ENCODE measurements at regions not wholly inside any gene's neighbourhood (a gene's known extent, or its start where the extent isn't known, plus 50 kb on each side); places are given as distances from the start of the nearest gene placed in this dataset.

GRCh38 chrY:7979770-7980169 is 1068.2 kb upstream of the AMELY start:
- no peak for DNase-seq (ENCODE audit: low spot score)

DNA sequence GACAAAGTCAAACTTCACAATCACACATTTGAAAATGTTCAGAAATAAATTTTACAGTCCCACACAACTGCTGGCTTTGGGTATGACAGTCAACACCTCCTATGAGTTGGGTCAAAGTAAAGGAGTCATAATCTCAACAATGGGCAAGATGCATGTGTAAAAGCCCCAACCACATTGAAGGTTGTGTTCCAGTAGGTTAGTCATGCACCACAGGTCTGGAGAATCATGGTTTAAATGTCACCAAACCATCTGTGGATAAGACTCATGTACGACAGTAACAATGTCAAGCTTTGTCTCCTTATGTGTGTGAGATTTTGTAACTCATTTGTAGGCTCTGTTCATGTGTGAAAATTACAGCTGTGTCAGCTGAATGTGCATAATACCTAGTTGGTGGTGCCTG is 1065.7 kb upstream of the AMELY start:
- no peak for DNase-seq (ENCODE audit: low spot score)

DNA sequence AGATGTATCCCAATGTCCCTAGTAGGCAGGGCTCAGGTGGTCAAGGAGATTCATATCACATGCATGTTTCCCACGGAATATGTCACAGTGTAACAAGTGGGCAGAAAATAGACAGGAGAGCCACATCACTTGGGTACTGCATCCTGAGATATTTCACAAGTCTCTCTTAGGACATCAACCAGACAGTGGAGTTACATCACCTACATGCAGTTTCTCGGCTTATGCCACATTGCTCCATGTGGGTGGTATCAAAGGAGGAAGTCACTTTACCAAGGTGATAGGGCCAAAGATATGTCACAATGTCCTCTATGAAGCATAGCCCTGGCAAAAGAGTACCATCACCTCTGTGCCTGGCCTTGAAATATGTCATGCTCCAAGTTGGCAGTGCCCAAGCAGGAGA is 1056.7 kb upstream of the AMELY start:
- DNase-seq (ENCODE audit: low spot score): no peak

GRCh38 chrY:7966916-7967315 is 1055.4 kb upstream of the AMELY start:
- no peak for DNase-seq (ENCODE audit: low spot score)

- DNase-seq (ENCODE audit: low spot score): no peak
These were observed 1051.8 kb upstream of the AMELY start for GRCh38 chrY:7963393-7963792.

DNA sequence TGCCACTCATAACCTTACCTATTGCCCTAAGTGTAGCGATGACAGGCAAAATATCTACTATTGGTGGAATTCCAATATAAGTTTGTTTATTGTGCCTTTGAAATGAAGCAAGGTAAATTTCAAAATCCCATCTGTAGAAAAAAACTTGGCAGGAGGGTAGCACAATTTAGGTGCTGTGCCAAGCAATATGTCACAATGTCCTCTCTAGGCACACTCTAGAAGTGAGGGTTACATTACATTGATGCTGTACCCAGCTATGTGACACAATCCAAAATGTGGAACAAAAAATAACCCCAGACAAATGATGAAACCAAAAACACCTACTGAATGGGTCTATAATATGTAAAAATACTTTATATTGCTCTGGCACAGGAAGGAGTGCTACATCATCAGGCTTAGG is 1050.8 kb upstream of the AMELY start:
- DNase-seq (ENCODE audit: low spot score): no peak

- DNase-seq (ENCODE audit: low spot score): no peak
These were observed 1050.3 kb upstream of the AMELY start for GRCh38 chrY:7961811-7962210.

GRCh38 chrY:7957773-7958172 is 1046.2 kb upstream of the AMELY start:
- DNase-seq (ENCODE audit: low spot score): no peak

DNA sequence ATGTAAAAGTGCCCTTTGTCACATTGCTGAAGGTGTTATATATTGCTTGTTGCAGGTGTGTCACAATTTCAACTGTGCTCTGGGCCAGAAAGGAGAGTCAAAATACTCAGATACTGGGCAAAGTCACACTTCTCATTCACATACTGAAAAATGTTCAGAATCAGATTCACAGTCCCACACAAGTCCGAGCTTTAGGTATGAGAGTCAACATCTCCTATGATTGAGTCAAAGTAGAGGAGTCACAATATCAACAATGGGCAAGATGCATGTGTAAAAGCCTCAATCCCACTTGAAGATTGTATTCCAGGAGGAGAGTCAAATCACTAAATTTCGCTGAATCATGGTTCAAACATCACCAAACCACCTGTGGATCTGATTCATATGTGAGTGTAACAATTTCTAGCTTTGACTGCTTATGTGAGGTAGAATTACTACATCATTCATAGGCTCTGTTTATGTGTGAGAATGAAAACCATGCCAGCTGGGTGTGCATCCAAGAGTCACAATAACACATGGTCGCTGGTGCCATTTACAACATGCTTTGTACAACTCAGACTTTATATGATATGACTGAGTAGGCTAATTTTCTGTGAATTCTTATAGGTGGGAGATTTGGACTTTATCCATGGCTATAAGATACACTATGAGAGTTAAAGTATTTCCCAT is 1039.8 kb upstream of the AMELY start:
- no peak for DNase-seq (ENCODE audit: low spot score)

DNA sequence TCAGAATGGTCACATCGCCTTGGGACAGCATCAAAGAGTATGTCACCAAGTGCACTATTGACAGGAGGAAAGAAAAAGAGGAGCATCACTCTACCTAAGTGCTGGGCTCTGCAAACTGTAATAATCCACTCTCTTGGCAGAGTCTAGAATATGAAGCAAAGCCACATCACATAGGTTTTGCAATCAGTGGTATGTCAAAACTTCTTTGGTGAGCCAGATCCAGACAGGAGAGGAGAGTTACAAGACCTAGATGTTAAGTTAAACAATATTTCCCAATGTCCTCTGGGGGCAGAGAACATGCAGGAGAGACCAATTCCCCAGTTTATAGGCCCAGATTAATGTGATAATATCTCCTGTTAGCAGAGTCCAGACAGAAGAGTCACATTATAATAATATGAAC is 1032.6 kb upstream of the AMELY start:
- DNase-seq (ENCODE audit: low spot score): no peak

DNA sequence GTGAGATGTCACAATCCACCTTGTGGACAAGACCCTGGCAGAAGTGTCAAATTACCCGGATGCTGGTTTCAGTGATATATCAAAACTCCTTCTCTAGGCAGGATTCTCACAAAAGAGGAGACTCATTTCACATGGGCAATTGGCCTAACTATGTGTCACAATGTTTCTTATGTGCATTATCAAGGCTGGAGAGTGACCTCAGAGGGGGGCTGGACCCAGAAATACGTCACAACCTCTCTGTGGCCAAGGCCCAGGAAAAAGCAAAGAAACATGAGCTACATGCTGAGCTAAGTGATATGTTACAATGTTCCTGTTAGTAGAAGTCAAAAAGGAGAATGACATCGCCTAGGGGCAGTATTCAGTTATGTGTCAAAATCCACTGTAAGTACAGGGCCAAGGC is 1031.2 kb upstream of the AMELY start:
- no peak for DNase-seq (ENCODE audit: low spot score)

GRCh38 chrY:7941856-7942255 is 1030.3 kb upstream of the AMELY start:
- no peak for DNase-seq (ENCODE audit: low spot score)

DNA sequence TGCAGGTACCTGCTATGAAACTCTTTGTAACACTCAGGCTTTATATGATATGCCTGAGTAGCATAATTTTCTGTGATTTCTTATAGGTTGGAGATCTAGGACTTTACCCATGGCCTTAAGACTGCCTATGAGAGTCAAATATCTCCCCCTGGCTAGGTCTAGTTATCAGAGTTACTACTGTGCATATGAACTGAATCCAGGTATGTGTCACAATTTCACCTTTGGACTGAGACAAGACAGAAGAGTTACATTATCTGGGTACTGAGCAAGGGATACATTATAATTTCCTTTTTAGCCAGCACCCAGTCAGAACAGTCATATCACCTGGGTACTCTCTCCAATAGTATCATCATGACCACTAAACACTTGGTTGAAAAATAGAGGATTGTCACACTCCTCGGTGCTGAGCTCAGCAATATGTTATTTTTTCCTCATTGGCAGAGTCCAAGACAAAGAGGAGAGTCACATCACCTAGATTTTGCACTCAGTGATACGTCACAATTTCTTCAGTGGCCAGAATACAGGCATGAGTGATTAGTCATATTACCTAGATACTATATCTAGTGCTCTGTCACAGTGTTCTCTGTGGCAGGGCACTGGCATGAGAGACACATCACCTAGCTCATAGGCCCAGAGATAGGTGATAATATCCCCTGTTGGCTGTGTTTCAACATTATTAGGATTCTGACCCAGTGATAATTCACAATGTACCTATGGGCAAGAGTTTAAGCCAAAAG is 1027.6 kb upstream of the AMELY start:
- no peak for DNase-seq (ENCODE audit: low spot score)

DNA sequence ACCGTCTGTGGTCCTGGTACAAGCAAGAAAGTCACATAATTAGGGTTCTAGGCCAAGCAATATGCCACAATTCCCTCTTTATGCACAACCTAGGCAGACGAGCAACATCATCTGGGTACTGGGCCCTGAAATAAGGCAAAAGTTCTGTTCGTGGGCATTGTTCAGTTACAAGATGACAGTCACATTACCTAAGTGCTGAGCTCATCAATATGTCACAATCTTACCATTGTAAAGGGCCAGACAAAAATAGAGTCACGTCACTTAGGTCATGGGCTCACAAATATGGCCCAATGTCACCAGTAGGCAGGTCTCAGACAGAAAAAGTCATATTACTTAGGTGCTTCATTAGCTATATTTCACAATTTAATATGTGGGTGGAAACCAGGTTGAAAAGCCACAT is 1025.3 kb upstream of the AMELY start:
- no peak for DNase-seq (ENCODE audit: low spot score)

DNA sequence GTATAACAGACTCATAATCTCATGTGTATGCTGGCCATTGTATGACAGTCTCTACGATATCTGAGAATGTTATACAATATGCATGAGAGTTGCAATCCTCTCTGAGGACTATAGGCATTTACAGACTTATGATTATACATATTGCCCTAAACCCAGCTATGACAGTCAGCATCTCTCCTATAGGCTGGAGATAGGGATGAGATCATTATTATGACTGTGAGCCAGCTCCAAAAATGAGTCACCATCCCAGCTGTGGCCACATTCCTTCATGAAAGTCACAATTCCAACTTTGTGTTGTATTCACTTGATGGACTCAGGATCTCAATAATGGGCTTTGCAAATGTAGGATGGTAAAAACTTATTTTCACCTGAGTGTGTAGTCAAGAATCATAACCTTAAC is 1024.5 kb upstream of the AMELY start:
- DNase-seq (ENCODE audit: low spot score): peak; percentile 78

DNA sequence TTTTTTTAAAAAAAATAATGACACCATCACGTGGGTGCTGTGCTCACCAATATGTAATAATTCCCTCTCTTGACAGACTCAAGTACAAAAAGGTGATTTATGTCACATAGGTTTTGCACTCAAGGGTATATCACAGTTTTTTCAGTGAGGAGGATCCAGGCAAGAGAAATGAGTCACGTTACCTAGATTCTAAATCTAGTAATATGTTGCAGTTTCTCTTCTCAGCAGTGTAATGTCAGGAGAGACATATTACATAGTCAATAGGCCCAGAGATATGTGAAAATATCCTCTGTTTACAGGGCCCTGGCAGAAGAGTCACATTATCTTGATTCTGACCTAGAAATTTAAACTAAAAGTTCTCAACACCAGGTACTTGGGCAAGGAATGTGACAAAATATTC is 1024.1 kb upstream of the AMELY start:
- no peak for DNase-seq (ENCODE audit: low spot score)

DNA sequence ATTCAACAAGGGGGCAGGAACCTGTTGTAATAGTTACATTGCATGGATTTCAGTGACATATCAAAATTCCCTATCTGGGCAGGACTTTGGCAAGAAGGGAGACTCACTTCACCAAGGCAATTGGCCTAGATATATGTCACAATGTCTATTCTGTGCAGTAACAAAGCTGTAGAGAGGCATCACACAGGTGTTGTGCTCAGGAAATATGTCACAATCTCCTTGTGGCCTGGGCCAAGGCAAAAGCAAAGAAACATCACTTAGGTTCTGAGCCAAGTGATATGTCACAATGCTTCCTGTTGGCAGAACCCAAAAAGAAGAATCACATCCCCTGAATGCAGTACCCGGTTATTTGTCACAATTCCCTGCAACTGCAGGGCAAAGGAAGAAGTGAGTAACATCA is 1020.9 kb upstream of the AMELY start:
- DNase-seq (ENCODE audit: low spot score): no peak

GRCh38 chrY:7929866-7930265 is 1018.3 kb upstream of the AMELY start:
- DNase-seq (ENCODE audit: low spot score): no peak

DNA sequence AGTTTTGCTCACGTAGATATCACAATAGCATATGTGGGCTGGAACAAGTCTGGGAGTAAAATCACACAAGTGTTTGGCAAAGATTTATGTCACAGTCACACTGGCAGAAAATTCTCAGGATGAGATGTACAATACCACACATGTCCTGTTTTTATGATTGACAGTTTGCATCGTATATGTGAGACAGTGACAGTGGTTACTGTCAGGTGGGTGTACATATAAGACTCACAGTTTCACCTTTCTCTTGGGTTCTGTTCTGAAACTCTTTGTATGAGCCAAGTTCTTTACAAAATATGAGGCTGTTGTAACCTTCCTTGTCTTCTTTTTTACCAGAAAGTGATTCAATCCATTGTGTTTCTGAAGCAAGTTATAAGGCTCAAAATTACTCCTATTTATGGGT is 1012.5 kb upstream of the AMELY start:
- DNase-seq (ENCODE audit: low spot score): no peak

GRCh38 chrY:7923476-7924017 is 1012.0 kb upstream of the AMELY start:
- DNase-seq (ENCODE audit: low spot score): no peak

DNA sequence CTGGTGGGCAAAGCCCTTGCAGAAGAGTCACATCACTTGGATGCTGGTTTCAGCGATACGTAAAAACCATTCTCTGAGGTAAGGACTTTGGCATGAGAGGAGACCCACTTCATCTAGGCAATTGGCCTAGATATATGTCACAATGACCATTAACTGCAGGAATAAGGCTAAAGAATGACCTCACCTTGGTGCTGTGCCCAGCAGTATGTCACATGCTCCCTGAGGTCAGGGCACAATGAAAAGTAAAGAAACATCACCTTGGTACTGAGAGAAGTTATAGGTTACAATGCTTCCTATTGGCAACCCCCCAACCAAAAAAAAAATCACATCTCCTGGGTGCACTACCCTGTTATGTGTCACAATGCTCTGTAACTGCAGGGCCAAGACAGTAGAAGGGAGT is 1008.8 kb upstream of the AMELY start:
- no peak for DNase-seq (ENCODE audit: low spot score)

- no peak for DNase-seq (ENCODE audit: low spot score)
These were observed 977.0 kb upstream of the AMELY start for GRCh38 chrY:7888506-7888905.

DNA sequence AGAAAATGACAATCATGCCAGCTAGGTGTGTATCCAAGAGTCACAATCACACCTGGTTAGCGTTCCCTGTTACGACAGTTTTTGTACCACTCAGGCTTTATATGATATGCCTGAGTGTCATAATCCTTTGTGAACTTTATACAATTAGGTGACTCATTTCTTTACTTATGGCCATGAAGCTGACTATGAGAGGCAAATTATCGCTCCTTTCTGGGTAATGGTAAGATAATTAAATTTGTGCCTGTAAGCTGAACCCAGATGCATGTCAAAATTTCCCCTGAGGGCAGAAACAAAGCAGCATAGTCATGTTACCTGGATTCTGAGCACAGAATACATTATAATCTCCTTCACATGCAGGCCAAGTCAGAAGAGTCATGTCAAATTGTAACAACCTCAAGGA is 970.1 kb upstream of the AMELY start:
- no peak for DNase-seq (ENCODE audit: low spot score)

DNA sequence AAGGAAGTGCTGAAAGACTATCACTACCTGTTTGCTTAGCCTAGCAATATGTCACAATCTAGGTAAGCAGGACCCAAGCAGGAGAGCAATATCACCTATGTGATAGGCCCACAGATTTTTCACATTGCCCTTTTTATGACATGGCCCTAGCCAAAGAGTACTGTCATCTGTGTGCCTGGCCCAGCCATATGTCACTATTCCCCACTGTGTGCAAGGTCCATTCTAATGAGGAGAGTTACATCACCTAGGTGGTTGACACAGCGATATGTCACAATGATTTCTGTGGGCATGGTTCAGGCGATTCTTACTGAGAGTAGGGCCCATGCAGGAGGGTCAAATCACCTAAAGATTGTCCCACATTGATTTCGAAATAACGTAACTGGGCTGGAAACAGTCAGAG is 967.7 kb upstream of the AMELY start:
- DNase-seq (ENCODE audit: low spot score): no peak

All from A172 (cell line).